Lung microvascular endothelial cell (primary cell): ENCODE measurements at regions not wholly inside any gene's neighbourhood (a gene's known extent, or its start where the extent isn't known, plus 50 kb on each side); places are given as distances from the start of the nearest gene placed in this dataset.

Source experiments
- DNase-seq, 2 donors: peaks; one replicate each; pipeline versions ENCODE4 v3.0.0 to v3.0.0-alpha.2; 2010; ENCODE audit warnings: low read depth in 2 of 2

- no peak for DNase-seq
These were observed 287.8 kb downstream of the GAS1 start for GRCh38 chr9:86659413-86660046.

DNA sequence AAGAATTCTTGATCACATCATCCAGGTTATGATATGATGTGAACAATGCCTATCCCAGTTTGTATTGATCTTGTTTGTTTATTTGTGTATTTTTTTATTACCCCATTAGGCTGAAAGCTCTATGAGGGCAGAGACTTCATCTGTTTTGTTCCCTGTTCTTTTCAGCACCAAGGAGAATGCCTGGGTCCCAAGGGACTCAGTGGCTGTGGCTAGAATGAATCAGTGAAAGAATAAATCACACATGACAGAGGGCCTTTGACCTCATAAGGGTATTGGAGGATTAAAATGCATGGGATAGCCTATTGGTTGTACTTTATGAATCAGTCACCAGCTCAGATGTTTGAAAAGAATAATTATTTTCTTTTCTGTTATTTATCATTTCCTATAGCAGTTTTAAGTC, 292.2 kb downstream of the GAS1 start:
- no peak for DNase-seq

- no peak for DNase-seq
These were observed 293.8 kb downstream of the GAS1 start for GRCh38 chr9:86653466-86653865.

- no peak for DNase-seq
These were observed 294.6 kb downstream of the GAS1 start for GRCh38 chr9:86652736-86653135.

GRCh38 chr9:86649913-86650312, 295.7 kb upstream of the TUT7 start:
- DNase-seq, result no peak

DNA sequence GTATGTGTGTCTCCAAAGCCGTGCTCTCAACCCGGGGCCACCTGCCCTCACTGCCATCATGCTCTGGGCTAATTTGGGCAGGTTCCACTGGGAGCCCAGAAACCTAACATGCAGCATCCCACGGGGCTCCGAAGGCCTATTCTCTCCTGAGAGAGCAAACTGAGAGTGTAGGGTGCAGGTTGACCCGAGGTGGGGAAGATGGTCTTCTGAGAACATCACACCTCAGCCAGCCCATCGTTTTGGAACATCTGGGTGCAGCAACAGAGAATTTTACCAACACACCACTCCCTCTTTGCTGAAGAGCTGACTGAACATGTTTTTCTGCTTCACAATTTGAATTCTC, 294.6 kb upstream of the TUT7 start:
- DNase-seq, result no peak

DNA sequence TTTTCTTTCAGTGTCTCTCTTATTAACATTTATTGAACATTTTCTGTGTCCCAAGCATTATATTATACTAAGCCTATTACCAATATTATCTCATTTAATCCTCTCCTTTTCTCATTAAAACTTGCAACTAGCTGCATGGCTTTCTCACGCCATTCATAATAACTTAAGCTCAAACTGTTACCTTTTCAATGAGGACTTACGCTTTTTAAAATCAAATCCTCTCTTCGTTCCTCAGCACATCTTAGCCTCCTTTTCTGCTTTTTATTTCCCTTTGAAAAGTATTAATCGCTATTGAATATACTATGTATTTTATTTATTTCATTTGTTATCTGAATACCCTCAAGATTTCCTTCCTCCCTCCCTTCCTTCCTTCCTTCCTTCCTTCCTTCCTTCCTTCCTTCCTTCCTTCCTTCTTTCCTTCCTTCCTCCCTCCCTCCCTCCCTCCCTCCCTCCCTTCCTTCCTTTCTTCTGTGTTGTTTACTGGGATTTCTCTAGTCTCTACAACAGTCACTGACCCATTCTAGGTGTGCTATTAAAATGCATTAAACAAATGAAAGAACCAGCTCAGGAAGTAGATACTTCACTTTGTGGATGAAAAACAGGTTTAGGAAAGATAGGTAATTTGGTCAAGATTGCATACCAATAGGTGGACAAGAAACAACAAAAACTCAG, 294.1 kb upstream of the TUT7 start:
- no peak for DNase-seq

DNA sequence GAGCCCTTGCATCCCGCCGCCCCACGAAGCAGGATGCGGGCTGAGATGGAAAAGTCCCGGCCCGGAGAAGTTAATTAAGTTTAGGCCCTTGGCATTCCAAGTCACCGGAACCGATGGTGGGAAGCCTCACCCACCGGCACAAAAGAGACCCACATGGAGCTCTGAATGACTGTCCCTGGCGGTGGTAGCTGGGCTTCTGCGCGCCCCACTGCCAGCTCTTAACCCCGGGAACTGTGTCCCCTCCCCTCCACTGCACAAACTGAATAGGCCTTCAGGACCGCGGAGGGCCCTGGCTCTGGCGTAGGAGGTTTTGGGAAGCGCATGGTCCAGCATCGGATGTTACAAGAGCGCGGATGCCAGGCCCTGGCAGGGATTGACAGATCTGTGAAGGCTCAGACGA, 291.1 kb upstream of the TUT7 start:
- DNase-seq, result no peak

GRCh38 chr9:86644675-86645034, 290.4 kb upstream of the TUT7 start:
- no peak for DNase-seq

- no peak for DNase-seq
These were observed 289.9 kb upstream of the TUT7 start for GRCh38 chr9:86643946-86644674.

DNA sequence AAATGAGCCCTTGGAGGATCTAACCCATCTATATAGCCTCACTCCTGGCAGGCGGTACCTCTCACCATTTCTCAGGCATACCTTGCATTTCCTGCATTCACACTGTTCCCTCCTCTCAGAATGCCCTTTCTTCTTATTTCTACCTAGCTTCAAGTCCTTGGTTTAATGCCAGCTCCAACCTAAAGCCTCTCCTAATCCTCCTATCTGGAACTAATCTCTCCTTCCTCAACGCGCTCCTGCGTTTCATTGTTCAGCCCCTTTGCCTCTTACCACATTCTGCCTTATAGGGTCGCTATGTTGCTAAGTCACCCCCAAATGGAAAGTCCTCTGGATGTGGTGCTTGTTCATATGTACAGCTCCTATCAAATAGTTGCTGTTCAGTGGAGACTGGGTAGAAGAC, 288.5 kb upstream of the TUT7 start:
- DNase-seq, result no peak

DNA sequence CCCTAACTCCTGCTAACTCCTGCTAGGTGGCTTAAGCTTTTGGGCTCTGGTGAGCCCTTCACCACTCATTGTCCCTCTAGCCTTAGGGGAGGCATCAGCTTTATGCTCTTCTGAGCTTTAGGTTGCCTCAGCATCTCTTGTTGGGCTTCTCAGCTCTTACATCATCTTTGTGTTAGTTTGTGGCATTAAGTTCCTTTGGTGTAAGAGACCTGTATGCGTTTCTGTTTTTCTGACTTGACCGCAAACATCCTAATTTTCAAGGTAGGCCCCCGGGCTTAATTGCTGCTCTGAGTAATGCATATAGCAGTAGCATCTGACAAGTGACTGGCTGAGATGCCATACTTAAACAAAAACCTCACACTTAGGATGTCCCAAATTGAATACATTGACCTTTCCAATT, 287.8 kb upstream of the TUT7 start:
- no peak for DNase-seq

GRCh38 chr9:86639899-86640379, 285.7 kb upstream of the TUT7 start:
- no peak for DNase-seq

- no peak for DNase-seq
These were observed 285.1 kb upstream of the TUT7 start for GRCh38 chr9:86639287-86639686.

DNA sequence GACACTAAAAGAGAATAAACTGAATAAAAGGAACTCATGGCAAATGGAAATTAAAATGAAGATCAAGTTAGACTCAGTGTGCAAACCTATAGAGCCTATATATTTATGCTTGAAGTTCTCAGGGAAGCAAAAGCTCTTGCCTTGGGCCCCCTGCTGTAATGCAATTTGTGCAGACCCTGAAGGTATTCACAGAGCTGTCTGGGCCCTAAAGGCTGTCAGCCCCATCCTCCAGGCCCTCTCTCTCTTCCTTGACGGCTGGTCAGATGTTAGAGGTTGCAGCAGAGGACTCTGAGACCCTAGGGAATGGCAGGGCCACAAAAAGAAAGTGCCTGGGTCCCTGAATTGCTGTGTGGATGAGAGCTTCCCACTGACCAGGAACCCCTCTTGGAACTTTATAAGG, 283.9 kb upstream of the TUT7 start:
- DNase-seq, result no peak

DNA sequence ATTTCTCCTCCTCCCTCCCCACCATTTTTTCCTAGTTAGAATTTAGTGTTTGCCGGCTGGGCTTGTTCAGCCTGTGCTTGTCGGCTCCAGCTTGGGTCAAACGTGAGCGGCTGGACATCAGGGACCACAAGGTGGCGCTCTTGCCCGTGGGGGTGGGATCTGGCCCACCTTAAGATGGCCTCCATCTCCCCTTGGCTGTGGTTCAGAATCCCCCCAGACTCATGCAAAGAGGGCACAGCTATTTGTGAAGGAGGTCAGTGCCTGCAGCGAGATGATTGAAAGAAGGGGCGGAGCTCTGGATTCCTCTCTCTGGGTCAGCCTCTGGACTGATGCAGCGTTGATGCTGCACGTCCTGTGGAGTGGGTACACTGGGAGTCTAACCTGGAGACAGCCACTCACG, 283.3 kb upstream of the TUT7 start:
- peak in 1 of 2 donors; percentile 24 for DNase-seq

DNA sequence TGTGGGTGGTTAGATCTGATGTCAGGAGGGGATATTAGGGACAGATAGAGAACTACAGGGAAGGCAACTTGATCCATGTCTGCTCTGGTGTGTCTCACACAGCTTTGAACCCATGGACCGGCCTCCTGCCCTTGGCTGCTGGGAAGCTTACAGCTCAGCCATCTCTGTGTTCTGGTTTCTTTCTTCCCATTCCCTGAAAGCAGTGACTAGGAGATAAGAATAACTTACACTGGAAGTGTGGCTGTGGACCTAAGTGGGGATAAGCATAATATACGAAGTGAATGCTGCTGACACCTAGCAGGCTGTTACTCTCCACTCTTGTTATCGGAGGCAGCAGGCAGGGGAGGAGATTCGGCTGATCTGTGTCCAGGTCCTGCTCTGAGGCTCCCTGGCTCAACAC, 282.3 kb upstream of the TUT7 start:
- no peak for DNase-seq

DNA sequence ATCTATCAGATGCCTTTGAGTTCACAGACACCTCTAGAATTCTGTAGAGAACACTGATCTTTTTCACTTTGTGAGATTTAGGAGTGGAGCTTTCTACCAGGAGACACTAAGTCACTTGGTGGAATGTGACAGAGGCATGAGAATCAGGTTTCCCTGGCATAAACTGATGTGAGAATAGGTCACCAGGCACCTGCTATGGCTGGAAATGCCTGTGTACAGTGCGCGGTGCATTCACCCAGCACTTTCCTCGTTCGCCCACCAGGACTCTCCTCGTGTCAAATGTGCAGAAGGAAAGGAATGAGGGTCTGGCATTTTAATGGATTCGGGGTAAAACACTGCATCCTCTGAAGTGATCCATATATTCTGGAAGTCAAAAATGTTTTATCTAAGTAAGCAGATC, 281.8 kb upstream of the TUT7 start:
- no peak for DNase-seq

DNA sequence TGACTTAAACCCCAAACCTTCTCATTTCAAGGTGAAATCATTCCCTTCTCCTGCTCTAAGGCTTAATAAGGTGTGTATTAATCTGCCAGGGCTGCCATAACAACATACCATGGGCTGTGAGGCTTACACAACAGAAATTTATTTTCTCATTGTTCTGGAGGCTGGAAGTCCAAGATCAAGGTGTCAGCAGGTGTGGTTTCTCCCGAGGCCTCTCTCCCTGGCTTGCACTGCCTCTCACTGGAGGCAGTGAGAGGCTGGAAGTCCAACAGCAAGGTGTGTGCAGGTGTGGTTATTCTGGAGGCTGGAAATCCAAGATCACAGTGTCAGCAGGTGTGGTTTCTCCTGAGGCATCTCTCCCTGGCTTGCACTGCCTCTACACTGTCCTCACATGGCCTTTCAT, 280.3 kb upstream of the TUT7 start:
- DNase-seq, result no peak

GRCh38 chr9:86633945-86634344, 279.7 kb upstream of the TUT7 start:
- no peak for DNase-seq

- DNase-seq, result no peak
These were observed 278.3 kb upstream of the TUT7 start for GRCh38 chr9:86632537-86632936.

GRCh38 chr9:86629530-86629929, 275.3 kb upstream of the TUT7 start:
- no peak for DNase-seq

GRCh38 chr9:86626802-86627201, 272.6 kb upstream of the TUT7 start:
- no peak for DNase-seq
